SK-N-SH (cell line): ENCODE measurements at regions not wholly inside any gene's neighbourhood (a gene's known extent, or its start where the extent isn't known, plus 50 kb on each side); places are given as distances from the start of the nearest gene placed in this dataset.

Experiments used
- ELF1 ChIP-seq: IDR thresholded peaks from 2 replicates; pipeline ENCODE4 v1.4.0; 2012
- EZH2phosphoT487 ChIP-seq: fragments of 200-600 bp; sonication (generic); IDR thresholded peaks from 2 replicates; pipeline ENCODE4 v1.6.1; 2017; ENCODE audit warnings: low read depth, mixed run types, mild to moderate bottlenecking, antibody characterized with exemption, moderate library complexity, borderline replicate concordance
- MEF2A ChIP-seq: IDR thresholded peaks from 2 replicates; pipeline ENCODE4 v1.4.0; 2012; ENCODE audit warnings: low read depth, borderline replicate concordance
- NFIC ChIP-seq: IDR thresholded peaks from 2 replicates; pipeline ENCODE4 v1.4.0; 2012; ENCODE audit warnings: borderline replicate concordance
- RAD21 ChIP-seq: IDR thresholded peaks from 2 replicates; pipeline ENCODE4 v1.6.1; 2012; ENCODE audit warnings: mild to moderate bottlenecking, low read length
- RFX5 ChIP-seq: IDR thresholded peaks from 2 replicates; pipeline ENCODE4 v1.6.1; 2012; ENCODE audit warnings: mild to moderate bottlenecking, improper control_type of control experiment, low read length
- SIN3A ChIP-seq: IDR thresholded peaks from 2 replicates; pipeline ENCODE4 v1.6.1; 2012; ENCODE audit warnings: low read depth, mild to moderate bottlenecking, low read length, moderate library complexity, borderline replicate concordance
- SMC3 ChIP-seq: IDR thresholded peaks from 2 replicates; pipeline ENCODE4 v1.6.1; 2012; ENCODE audit warnings: low read depth, low read length, improper control_type of control experiment
- TF ChIP-seq, protein P1 (sequence below): fragments of 200-600 bp; sonication (generic); IDR thresholded peaks from 2 replicates; pipeline ENCODE4 v1.6.1; 2017; ENCODE audit warnings: antibody characterized with exemption, mild to moderate bottlenecking, moderate library complexity

DNA sequence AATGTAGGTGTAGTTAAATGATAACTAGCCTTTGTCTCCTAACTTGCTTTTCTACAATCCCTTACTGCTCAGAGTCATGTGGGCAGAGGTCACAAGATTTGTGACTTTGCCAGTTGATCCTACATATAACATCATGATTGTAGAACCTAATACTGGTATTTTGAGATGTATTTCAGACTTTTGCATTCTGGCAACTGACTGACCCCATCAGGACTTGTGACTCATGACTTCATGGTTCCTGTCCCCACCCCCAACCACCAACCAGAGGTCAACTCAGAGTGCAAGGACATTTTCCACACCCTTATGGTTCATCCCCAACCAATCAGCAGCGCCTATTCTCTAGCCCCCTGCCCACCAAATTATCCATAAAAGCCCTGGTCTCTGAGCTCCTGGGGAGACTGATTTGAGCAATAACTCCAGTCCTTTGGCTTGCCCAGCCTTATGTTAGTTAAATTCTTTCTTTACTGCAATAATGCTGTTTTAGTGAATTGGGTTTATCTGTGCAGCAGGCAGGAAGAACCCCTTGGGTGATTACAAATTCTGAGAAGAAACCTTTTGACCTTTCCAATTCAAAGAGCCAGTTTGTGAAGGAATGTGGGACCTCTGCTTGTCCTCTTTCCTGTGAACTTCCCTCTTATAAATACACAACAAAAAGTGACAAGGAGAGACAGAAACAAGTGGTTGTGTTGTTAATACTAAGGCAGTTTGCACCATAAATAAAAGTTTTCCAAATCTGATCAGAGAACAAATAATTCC, 588.7 kb downstream of the UTRN start:
- TF ChIP-seq SMC3 (no peak), RFX5 (no peak), ELF1 (no peak), NFIC (no peak), MEF2A (no peak), RAD21 (no peak), EZH2phosphoT487 (no peak), SIN3A (no peak)
- TF ChIP-seq, protein P1, sequence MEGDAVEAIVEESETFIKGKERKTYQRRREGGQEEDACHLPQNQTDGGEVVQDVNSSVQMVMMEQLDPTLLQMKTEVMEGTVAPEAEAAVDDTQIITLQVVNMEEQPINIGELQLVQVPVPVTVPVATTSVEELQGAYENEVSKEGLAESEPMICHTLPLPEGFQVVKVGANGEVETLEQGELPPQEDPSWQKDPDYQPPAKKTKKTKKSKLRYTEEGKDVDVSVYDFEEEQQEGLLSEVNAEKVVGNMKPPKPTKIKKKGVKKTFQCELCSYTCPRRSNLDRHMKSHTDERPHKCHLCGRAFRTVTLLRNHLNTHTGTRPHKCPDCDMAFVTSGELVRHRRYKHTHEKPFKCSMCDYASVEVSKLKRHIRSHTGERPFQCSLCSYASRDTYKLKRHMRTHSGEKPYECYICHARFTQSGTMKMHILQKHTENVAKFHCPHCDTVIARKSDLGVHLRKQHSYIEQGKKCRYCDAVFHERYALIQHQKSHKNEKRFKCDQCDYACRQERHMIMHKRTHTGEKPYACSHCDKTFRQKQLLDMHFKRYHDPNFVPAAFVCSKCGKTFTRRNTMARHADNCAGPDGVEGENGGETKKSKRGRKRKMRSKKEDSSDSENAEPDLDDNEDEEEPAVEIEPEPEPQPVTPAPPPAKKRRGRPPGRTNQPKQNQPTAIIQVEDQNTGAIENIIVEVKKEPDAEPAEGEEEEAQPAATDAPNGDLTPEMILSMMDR, result no peak
